Lower lobe of right lung (tissue), 2 donors: ENCODE measurements at regions not wholly inside any gene's neighbourhood (a gene's known extent, or its start where the extent isn't known, plus 50 kb on each side); places are given as distances from the start of the nearest gene placed in this dataset.

Experiments used
- ATAC-seq, 2 donors: fragments of 200-7000 bp; cut with Tn5 transposase; one replicate each; pipeline ENCODE4 v1.9.1; 2020 to 2022; ENCODE audit warnings: mild to moderate bottlenecking in 2 of 2, moderate library complexity in 2 of 2
- DNase-seq: peaks from one replicate; pipeline ENCODE4 v3.0.0-alpha.2; 2020
- H3K27ac ChIP-seq: fragments of 200-600 bp; one replicate; pipeline ENCODE4 v1.8.0; 2022
- H3K27me3 ChIP-seq: fragments of 200-600 bp; one replicate; pipeline ENCODE4 v1.8.0; 2022; ENCODE audit warnings: low read depth
- H3K36me3 ChIP-seq: fragments of 200-600 bp; one replicate; pipeline ENCODE4 v1.8.0; 2022; ENCODE audit warnings: mild to moderate bottlenecking
- H3K4me1 ChIP-seq: fragments of 200-600 bp; one replicate; pipeline ENCODE4 v1.8.0; 2022
- H3K4me3 ChIP-seq: fragments of 200-600 bp; one replicate; pipeline ENCODE4 v1.8.0; 2022; ENCODE audit warnings: mild to moderate bottlenecking
- H3K9me3 ChIP-seq: fragments of 200-600 bp; one replicate; pipeline ENCODE4 v1.8.0; 2022
- intact Hi-C: fragments of 100-400 bp; cut with DNase I; formaldehyde crosslinking; loops from one replicate; pipeline ENCODE4 v1.11.0; 2022
- TF ChIP-seq, protein P1 (sequence below): fragments of 200-600 bp; IDR thresholded peaks from one replicate; pipeline ENCODE4 v1.8.0; 2022; ENCODE audit warnings: antibody characterized with exemption, mild to moderate bottlenecking
- donor health status: DM: no; HTN: yes; CAD: no; lungs with severe emphysema.

DNA sequence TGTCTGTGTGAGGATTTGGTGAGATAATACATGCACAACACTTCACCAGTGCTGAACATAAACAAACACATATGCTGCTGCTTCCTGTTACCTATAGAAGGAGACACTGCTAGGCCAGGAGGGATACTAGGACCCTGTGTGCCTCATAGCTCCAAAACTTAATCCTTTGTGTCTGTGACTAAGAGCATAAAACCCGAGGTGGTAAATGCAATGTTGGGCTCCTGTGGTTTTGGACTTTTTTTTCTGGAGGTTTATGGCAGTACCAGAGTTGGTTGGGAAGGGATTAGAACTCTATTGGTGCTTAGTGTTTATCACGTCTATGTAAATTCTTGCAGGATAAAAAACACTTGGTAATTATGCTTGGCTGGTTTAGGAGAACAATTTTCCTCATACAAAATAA lies 122.9 kb downstream of the NUF2 start:
- ATAC-seq (no peak), DNase-seq (no peak)
- TF ChIP-seq, protein P1, sequence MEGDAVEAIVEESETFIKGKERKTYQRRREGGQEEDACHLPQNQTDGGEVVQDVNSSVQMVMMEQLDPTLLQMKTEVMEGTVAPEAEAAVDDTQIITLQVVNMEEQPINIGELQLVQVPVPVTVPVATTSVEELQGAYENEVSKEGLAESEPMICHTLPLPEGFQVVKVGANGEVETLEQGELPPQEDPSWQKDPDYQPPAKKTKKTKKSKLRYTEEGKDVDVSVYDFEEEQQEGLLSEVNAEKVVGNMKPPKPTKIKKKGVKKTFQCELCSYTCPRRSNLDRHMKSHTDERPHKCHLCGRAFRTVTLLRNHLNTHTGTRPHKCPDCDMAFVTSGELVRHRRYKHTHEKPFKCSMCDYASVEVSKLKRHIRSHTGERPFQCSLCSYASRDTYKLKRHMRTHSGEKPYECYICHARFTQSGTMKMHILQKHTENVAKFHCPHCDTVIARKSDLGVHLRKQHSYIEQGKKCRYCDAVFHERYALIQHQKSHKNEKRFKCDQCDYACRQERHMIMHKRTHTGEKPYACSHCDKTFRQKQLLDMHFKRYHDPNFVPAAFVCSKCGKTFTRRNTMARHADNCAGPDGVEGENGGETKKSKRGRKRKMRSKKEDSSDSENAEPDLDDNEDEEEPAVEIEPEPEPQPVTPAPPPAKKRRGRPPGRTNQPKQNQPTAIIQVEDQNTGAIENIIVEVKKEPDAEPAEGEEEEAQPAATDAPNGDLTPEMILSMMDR: no peak
- H3K4me3 ChIP-seq: no peak overlapping the region
- no peaks in the 10 kb centered on the region for H3K27me3 ChIP-seq
- H3K27ac ChIP-seq: no peak overlapping the region
- intact Hi-C loops: no loop called here
- no peaks in the 10 kb centered on the region for H3K9me3 ChIP-seq
- H3K4me1 ChIP-seq: no peaks in the 10 kb centered on the region
- no peaks in the 10 kb centered on the region for H3K36me3 ChIP-seq

DNA sequence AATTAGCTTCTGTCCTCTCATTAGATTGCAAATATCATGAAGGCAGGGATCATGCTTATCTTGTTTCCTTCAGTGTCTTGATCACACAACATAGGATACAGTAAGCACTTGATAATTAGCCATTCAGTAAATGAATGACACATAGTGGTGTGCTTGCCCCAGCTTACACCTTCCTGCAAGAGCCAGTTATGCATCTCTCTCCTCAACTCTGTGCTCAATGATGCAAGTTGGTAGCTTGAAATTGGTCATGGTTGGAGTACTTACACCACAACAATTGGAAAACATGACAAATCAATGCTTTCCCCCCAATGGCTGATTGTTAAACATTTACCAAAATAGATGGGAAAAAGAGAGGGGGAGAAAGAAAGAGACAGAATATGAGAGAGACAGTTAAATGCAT lies 129.2 kb downstream of the NUF2 start:
- H3K9me3 ChIP-seq: no peaks in the 10 kb centered on the region
- DNase-seq: no peak
- H3K4me1 ChIP-seq: no peaks in the 10 kb centered on the region
- H3K36me3 ChIP-seq: no peaks in the 10 kb centered on the region
- ATAC-seq: no peak
- no peak overlapping the region for H3K27ac ChIP-seq
- TF ChIP-seq, protein P1: no peak
- H3K4me3 ChIP-seq: no peak overlapping the region
- intact Hi-C loops: no loop called here
- H3K27me3 ChIP-seq: no peaks in the 10 kb centered on the region

DNA sequence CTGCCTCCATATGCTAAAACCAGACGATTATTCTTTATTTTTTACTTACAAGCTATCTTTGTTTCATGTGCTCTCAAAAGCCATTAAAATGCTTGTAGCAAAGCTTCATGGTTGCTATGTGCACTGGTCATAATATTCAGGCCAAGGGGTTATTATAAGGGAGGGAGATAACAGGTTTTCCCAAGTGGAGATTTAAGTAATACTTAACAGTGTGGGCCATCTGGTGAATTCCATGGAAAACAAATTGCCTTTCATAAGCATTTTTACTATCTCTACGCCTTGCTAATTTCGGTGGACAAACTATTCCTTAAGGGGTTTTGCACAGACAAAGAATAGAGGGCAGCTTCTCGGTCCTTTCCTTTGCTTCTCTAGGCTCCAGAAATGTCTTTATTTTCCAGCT lies 137.8 kb downstream of the NUF2 start:
- DNase-seq (no peak), ATAC-seq (no peak)
- Histone ChIP-seq H3K27ac (no peak overlapping the region), H3K9me3 (no peaks in the 10 kb centered on the region), H3K4me3 (no peak overlapping the region), H3K4me1 (no peaks in the 10 kb centered on the region), H3K36me3 (no peaks in the 10 kb centered on the region), H3K27me3 (no peaks in the 10 kb centered on the region)
- intact Hi-C loops: no loop called here
- TF ChIP-seq, protein P1: no peak

DNA sequence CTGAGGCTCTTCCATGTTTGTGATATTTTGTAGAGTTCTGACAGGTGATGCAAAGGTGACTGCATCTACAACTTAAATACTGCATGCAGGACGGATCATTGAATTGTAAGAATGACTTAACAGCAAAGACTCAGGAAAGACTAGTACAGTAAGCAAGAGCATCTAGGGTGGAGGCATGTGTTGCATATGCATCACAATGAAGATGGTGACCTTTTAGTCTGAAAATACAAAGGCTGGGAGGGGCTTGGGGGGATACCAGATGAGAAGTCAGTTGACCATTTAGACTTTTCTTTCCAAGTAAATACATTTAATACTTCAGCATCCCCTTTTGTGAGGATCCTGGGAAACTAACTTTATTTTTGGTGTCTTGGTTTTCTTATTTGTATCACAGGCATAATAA lies 145.5 kb downstream of the NUF2 start:
- H3K4me3 ChIP-seq: no peak overlapping the region
- H3K27me3 ChIP-seq: no peaks in the 10 kb centered on the region
- ATAC-seq (no peak), DNase-seq (no peak)
- intact Hi-C loops: no loop called here
- H3K4me1 ChIP-seq: no peaks in the 10 kb centered on the region
- no peak overlapping the region for H3K27ac ChIP-seq
- H3K9me3 ChIP-seq: no peaks in the 10 kb centered on the region
- no peaks in the 10 kb centered on the region for H3K36me3 ChIP-seq
- TF ChIP-seq, protein P1: no peak

DNA sequence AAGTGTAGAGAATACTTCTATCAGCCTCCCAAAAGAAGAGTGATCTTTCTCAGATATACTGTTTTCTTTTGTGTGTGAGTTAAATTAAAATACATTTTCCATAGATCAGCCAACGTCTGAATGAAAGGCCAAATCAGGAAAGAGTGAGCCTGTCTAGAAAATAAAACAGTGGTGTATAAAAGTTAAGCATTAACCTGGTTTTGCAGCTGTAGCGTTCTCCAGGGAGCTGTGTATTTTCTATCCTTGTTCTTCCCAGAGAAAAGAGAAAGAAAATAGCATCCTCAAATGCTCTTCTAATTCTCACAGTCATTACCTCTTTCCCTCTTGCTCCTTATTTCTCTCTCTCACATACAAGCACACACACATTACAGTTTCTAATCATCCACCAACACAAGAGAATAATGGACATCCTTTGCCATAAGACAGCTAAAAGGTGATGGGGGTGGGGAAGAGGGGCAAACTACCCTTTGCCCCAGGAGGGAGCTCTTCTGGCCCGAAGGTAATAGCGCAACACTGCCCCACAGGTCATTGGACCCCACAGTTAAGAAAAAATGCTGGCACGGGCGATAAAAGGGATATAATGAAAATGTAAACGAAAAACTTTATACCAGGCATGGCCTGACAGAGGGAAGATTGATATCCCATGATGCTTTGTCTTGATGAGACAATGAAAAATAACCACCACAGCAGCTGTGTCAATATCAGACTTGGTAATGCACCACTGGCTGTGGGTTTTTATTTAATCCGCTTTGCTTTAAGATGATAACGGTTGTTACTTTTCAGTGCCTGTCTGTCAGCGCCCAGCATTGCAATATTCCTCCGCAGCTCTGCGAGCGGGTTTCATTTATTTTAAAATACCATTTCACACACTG lies 150.3 kb downstream of the NUF2 start:
- intact Hi-C loops: no loop called here
- H3K36me3 ChIP-seq: no peaks in the 10 kb centered on the region
- TF ChIP-seq, protein P1: no peak
- H3K27me3 ChIP-seq: no peaks in the 10 kb centered on the region
- DNase-seq: no peak
- H3K9me3 ChIP-seq: no peaks in the 10 kb centered on the region
- no peaks in the 10 kb centered on the region for H3K4me1 ChIP-seq
- no peak overlapping the region for H3K27ac ChIP-seq
- ATAC-seq: no peak
- no peak overlapping the region for H3K4me3 ChIP-seq
